SU-DHL-6 (cell line): ENCODE measurements at regions not wholly inside any gene's neighbourhood (a gene's known extent, or its start where the extent isn't known, plus 50 kb on each side); places are given as distances from the start of the nearest gene placed in this dataset.

Source experiments
- H2AFZ ChIP-seq: fragments of 200-600 bp; sonication (generic); 2 replicates; pipeline ENCODE4 v1.6.1; 2014; ENCODE audit warnings: low read depth, mild to moderate bottlenecking, moderate library complexity, mixed read lengths, antibody characterized with exemption, low read length; ENCODE audit not compliant: severe bottlenecking
- H3F3A ChIP-seq: fragments of 200-600 bp; shearing (Covaris generic); 2 replicates; pipeline ENCODE4 v1.6.0; 2016; ENCODE audit warnings: antibody characterized with exemption, mild to moderate bottlenecking; ENCODE audit not compliant: insufficient read depth
- H3K27ac ChIP-seq: fragments of 200-600 bp; sonication (generic); 2 replicates; pipeline ENCODE4 v1.5.1; 2016; ENCODE audit warnings: low read depth, mild to moderate bottlenecking, low read length, moderate library complexity, mixed read lengths
- H3K27me3 ChIP-seq: fragments of 200-600 bp; sonication (generic), shearing (Covaris generic); 2 replicates; pipeline ENCODE4 v1.6.0; 2014; ENCODE audit warnings: mild to moderate bottlenecking, low read length
- H3K36me3 ChIP-seq: fragments of 200-600 bp; sonication (generic); 2 replicates; pipeline ENCODE4 v1.6.1; 2014; ENCODE audit warnings: mild to moderate bottlenecking, low read length, mixed read lengths
- H3K4me2 ChIP-seq: fragments of 300-600, 200-600 bp; shearing (Covaris generic), sonication (generic); 2 replicates; pipeline ENCODE4 v1.6.0; 2014; ENCODE audit warnings: low read length, low read depth, mild to moderate bottlenecking; ENCODE audit not compliant: poor library complexity, severe bottlenecking
- H3K4me3 ChIP-seq: fragments of 200-600 bp; sonication (generic); 2 replicates; pipeline ENCODE4 v1.5.1; 2014; ENCODE audit warnings: antibody characterized with exemption, low read length, mild to moderate bottlenecking, mixed read lengths; ENCODE audit not compliant: insufficient read depth, poor library complexity, severe bottlenecking
- H3K79me2 ChIP-seq: fragments of 200-600 bp; sonication (generic); 2 replicates; pipeline ENCODE4 v1.6.1; 2014; ENCODE audit warnings: mild to moderate bottlenecking, low read length, moderate library complexity; ENCODE audit not compliant: insufficient read depth
- H3K9ac ChIP-seq: fragments of 200-600 bp; sonication (generic); 2 replicates; pipeline ENCODE4 v1.7.0; 2014; ENCODE audit warnings: mild to moderate bottlenecking, low read length
- H3K9me2 ChIP-seq: fragments of 200-600 bp; sonication (generic); replicated peaks from 2 replicates; pipeline ENCODE4 v1.6.1; 2014; ENCODE audit warnings: low read length; ENCODE audit not compliant: insufficient read depth
- H3K9me3 ChIP-seq: fragments of 200-600 bp; sonication (generic); 2 replicates; pipeline ENCODE4 v1.6.1; 2014; ENCODE audit warnings: low read length, mixed read lengths; ENCODE audit not compliant: insufficient read depth
- H4K20me1 ChIP-seq: fragments of 200-600 bp; sonication (generic); 2 replicates; pipeline ENCODE4 v1.6.1; 2014; ENCODE audit warnings: low read depth, mild to moderate bottlenecking, antibody characterized with exemption, low read length, moderate library complexity, mixed read lengths
- CTCF ChIP-seq: fragments of 200-600 bp; sonication (generic); IDR thresholded peaks from one replicate; pipeline ENCODE4 v1.5.1; 2017; ENCODE audit warnings: antibody characterized with exemption, mild to moderate bottlenecking, low read length, moderate library complexity; ENCODE audit not compliant: insufficient read depth, poor library complexity, severe bottlenecking
- EZH2phosphoT487 ChIP-seq: fragments of 200-600 bp; sonication (generic), shearing (Covaris generic); conservative IDR thresholded peaks from 2 replicates; pipeline ENCODE4 v1.6.1; 2018; ENCODE audit warnings: mild to moderate bottlenecking, antibody characterized with exemption, low read length, moderate library complexity, mixed read lengths

DNA sequence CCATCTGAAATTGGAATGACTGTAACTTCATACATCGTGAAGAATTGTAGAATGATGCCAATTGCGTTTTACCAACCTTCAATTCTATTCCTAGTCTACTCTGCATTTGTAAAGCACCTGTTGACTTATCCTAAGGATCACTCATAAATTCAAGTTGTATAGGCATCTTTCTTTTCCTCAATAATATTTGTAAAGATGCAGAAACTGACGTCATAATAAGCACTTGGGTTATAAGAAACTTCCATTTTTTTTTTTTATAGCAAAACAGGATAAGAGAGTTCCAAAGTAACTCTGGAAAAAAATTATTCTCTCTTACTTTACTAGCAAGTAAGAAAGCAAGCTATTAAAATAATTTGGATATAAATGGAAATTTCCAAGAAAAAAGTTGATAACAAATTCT is 1377.4 kb upstream of the ACVR2A start:
- Histone ChIP-seq H3K4me2 (no peak overlapping the region), H3F3A (no peaks in the 10 kb centered on the region), H3K36me3 (no peaks in the 10 kb centered on the region), H3K9ac (no peak overlapping the region), H3K4me3 (no peak overlapping the region), H3K79me2 (no peaks in the 10 kb centered on the region), H3K9me3 (no peaks in the 10 kb centered on the region), H3K27ac (no peak overlapping the region), H3K9me2 (no peaks in the 10 kb centered on the region), H3K27me3 (no peaks in the 10 kb centered on the region), H4K20me1 (no peaks in the 10 kb centered on the region), H2AFZ (no peak overlapping the region)
- TF ChIP-seq CTCF: no peak
- TF ChIP-seq EZH2phosphoT487: no peak

GRCh38 chr2:146465460-146465859 is 1379.4 kb upstream of the ACVR2A start:
- Histone ChIP-seq H3K9me2 (no peaks in the 10 kb centered on the region), H3K4me2 (no peak overlapping the region), H3K27me3 (no peaks in the 10 kb centered on the region), H3K9ac (no peak overlapping the region), H4K20me1 (no peaks in the 10 kb centered on the region), H3K9me3 (no peaks in the 10 kb centered on the region), H3K27ac (no peak overlapping the region), H3K4me3 (no peak overlapping the region), H3K79me2 (no peaks in the 10 kb centered on the region), H3K36me3 (no peaks in the 10 kb centered on the region), H2AFZ (no peak overlapping the region), H3F3A (no peaks in the 10 kb centered on the region)
- TF ChIP-seq CTCF: no peak

GRCh38 chr2:146461068-146461467 is 1383.8 kb upstream of the ACVR2A start:
- H3K9me3 ChIP-seq: no peaks in the 10 kb centered on the region
- H3K4me3 ChIP-seq: no peak overlapping the region
- H3K27me3 ChIP-seq: no peaks in the 10 kb centered on the region
- no peaks in the 10 kb centered on the region for H4K20me1 ChIP-seq
- no peak overlapping the region for H2AFZ ChIP-seq
- TF ChIP-seq CTCF (no peak), EZH2phosphoT487 (no peak)
- H3K36me3 ChIP-seq: no peaks in the 10 kb centered on the region
- no peak overlapping the region for H3K9ac ChIP-seq
- H3F3A ChIP-seq: no peaks in the 10 kb centered on the region
- no peaks in the 10 kb centered on the region for H3K79me2 ChIP-seq
- H3K9me2 ChIP-seq: no peaks in the 10 kb centered on the region
- no peak overlapping the region for H3K27ac ChIP-seq
- no peak overlapping the region for H3K4me2 ChIP-seq

DNA sequence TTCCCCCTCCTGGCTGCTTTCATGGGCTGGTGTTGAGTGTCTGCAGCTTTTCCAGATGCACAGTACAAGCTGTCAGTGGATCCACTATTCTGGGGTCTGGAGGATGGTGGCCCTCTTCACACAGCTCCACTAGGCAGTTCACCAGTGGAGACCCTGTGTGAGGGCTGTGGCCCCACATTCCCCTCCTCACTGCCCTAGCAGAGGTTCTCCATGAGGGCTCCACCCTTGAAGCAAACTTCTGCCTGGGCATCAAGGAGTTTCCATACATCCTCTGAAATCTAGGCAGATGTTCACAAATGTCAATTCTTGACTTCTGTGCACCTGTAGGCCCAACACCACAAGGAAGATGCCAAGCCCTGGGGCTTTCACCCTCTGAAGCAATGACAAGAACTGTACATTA is 1386.2 kb upstream of the ACVR2A start:
- Histone ChIP-seq H4K20me1 (no peaks in the 10 kb centered on the region), H3K9me2 (no peaks in the 10 kb centered on the region), H2AFZ (no peak overlapping the region), H3K36me3 (no peaks in the 10 kb centered on the region), H3K27me3 (no peaks in the 10 kb centered on the region), H3F3A (no peaks in the 10 kb centered on the region), H3K9ac (no peak overlapping the region), H3K4me2 (no peak overlapping the region), H3K79me2 (no peaks in the 10 kb centered on the region), H3K27ac (no peak overlapping the region), H3K9me3 (no peaks in the 10 kb centered on the region), H3K4me3 (no peak overlapping the region)
- no peak for TF ChIP-seq CTCF
- TF ChIP-seq EZH2phosphoT487: no peak
